HPDE6-E6E7 (cell line): ENCODE measurements at regions not wholly inside any gene's neighbourhood (a gene's known extent, or its start where the extent isn't known, plus 50 kb on each side); places are given as distances from the start of the nearest gene placed in this dataset.
"Not testable (repeated sequence)": the region's sequence is repeated elsewhere in the genome, so short reads cannot be mapped to it uniquely, and the experiment has no call there.

Source experiments
- DNase-seq: peaks from one replicate; pipeline ENCODE4 v3.0.0; 2011; ENCODE audit warnings: missing footprints; ENCODE audit errors: extremely low spot score

- DNase-seq = no peak
Measured at GRCh38 chr22:22372086-22372485, 127.5 kb downstream of the VPREB1 start.

DNA sequence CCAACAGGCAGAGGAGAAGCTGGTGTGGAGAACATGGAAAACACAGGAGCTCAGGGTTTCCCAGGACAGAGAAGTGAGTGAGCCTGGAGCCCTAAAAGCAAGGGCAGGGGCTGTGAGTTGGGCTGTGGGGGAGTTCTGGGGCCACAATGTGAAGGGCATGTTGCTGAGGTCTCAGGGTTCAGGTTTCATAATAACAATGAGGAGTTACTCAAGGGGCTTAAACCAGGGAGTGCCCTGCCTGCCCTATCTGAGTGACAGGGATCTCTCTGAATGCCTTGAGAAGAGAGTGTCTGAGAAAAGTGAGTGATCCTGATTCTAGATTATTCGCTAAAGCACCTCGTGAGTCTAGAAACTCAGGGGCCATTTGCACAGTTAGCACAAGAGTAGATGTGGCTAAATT is 129.6 kb downstream of the VPREB1 start:
- no peak for DNase-seq

DNA sequence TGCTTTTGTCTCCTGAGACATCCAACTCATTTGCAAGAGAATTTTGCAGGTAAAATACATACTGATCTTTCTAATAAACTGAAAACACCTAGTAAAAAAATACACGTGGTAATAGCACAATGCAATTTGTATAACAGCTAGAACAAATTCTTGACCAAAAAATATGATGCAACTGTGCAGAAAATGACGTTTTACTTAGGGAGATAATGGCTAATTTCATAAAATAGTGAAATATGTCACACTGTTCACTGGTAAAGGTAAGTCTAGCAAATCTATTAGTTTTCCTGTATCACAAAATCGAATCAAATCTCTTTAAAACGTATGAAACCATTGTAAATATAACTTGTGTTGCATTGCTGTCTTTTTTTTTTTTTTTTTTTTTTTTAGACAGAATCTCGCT is 130.0 kb downstream of the VPREB1 start:
- no peak for DNase-seq

DNA sequence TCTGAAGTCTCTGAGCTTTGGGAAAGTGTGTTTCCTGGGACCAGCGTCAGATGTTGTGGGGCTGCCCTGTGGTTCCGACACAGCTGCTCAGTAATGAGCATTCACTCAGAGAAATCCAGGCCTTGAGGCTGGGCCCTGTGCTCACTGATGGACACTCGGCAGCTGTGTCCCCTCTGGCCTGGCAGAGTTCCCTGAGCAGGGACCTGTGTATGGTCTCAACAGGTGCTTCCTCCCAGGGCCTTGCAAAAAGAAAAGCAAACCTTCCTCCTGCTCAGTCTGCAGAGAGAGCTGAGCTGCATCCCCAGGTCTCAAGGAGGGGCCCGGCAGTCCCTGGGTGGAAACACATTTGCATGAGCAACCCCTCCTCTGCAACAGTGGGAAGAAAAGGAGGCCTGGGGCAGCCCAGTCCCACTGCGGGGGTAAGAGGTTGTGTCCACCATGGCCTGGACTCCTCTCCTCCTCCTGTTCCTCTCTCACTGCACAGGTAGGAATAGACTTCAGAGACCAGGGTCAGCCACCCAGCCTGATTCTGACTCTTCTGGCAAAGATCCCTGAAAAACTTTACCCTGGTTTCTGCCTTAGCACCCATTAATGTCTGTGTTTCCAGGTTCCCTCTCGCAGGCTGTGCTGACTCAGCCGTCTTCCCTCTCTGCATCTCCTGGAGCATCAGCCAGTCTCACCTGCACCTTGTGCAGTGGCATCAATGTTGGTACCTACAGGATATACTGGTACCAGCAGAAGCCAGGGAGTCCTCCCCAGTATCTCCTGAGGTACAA is 131.2 kb downstream of the VPREB1 start:
- DNase-seq = no peak

DNA sequence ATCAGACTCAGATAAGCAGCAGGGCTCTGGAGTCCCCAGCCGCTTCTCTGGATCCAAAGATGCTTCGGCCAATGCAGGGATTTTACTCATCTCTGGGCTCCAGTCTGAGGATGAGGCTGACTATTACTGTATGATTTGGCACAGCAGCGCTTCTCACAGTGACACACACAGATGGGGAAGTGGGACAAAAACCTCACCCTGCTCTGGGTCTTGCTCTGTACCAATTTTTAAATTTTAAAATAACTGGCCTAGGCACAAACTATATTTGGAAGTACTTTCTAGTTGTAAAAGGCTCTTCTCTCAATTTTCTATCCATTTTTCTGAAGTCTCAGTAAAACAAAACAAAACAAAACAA is 131.7 kb downstream of the VPREB1 start:
- no peak for DNase-seq

GRCh38 chr22:22376884-22377283 is 131.7 kb downstream of the ZNF280B start:
- not testable (repeated sequence) for DNase-seq

DNA sequence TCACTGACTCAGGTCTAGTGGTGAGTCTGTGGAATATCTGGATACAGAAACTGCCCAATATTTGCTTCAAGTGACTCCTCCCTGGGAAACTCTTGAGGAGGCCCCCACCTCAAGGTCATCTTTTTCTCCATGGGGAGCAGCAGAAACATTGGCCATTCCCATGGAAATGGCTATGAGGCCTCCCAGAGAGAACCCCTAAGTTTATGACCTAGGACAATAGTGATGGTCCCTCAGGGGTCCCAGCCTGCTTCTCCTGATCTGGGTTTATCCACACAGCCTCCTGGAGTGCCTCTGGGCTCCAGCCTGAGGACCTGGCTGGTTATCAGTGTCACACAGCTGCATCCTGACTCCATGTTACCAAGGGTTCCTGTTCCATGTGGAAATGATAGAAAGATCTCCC is 131.2 kb downstream of the ZNF280B start:
- DNase-seq = no peak

DNA sequence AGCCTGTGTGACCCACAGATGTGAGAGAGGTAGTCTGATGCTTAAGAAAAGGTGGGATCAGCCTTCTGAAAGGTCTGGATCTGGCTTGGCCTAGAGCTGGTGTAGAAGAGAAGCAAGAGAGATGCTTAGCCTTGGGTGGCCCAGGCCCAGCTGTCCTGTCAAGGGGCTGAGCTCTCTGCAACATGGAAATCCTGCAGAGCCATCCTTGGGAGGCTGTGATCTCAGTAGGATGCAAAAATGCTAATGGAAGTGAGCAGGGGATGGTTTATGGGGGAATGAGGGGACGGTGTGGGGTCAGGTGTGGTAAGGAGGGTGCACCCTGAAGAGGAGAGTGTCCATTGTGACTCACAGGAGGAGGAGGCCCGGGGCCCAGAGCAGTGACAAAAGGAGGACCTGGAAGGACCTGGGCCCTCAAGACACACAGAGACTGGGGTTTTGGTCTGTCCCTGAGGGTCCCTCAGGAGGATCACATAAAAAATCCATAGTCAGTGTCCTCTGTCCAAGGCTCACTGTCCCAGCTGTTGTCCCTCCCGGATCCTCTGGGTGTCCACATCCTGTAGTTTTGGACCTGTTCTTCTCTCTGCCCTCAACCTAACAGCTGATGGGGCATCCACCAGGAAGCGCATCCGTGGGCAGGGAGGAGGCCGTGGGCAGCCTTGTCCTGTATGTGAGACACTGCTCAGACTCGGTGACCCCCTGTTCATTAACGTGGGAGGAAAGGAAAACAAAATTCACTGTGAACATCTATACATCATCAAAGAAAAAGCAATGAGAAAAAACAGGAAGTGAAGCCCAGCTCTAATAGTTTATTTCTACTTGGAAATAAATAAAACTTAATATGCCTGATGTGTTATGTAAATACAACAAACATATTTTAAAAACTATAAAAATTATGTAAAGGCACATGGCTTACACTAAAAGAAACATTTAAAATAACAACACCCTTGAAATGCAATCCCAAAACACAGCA is 129.8 kb downstream of the ZNF280B start:
- DNase-seq = no peak

DNA sequence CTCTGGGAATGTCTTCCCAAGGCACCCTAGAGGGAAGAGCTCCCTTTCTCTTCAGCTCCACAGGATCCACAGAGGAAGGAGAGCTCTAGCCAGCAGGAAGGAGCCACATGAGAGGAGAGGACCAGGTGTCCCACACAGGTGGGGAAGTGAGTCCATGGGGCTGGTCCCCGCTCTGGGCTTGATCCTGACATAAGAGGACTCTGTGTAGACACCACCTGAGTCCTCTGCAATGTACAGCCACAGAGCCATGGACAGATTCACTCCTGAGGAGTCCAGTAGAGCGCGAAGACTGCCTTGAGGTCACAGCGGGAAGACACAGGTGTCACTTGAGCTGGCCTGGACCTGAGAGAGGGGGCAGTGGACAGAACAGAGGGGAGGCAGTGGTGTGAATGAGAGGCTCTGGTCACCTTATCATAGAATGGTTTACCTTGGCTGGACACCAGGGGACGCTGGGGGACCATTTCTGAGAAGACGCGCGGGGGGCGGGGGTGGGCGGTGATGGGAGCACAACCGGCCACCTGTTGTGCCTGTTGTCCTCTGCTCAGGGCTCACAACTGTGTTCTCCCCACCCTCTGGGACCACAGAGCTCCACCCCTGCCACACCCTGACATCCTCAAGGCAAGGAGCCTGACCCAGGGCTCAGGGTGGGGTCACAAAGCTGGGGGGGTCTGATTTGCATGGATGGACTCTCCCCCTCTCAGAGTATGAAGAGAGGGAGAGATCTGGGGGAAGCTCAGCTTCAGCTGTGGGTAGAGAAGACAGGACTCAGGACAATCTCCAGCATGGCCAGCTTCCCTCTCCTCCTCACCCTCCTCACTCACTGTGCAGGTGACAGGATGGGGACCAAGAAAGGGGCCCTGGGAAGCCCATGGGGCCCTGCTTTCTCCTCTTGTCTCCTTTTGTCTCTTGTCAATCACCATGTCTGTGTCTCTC is 128.2 kb downstream of the ZNF280B start:
- no peak for DNase-seq

DNA sequence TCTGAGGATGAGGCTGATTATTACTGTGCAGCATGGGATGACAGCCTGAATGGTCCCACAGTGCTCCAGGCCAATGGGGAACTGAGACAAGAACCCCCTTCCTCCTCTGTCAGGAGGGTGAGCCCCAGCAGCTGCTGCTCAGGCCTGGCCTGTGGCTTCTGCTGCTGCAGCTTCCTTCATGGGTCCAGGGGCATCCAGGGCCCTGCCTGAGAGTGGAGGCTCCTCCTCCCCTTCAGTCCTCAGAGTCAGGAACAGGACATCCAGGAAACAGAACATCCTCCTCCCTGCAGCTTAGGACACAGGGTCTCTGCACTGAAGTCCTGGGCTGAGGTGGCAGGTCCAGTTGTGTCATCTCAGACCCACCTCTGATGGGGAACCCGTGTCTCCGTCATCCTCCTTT is 127.2 kb downstream of the ZNF280B start:
- DNase-seq = not testable (repeated sequence)

DNA sequence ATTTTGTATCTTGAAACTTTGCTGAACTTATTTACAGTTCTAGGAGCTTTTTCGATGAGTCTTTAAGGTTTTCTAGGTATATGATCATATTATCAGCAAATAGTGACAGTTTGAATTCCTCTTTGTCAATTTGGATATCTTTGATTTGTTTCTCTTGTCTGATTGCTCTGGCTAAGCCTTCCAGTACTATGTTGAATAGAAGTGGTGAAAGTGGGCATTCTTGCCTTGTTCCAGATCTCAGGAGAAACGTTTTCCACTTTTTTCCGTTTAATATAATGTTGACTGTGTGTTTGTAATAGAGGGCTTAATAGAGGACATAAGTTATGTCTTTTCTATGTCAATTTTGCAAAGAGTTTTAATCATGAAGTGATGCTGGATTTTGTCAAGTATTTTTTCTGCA is 124.3 kb downstream of the ZNF280B start:
- DNase-seq = no peak

- DNase-seq = no peak
Measured at GRCh38 chr22:22384668-22385244, 123.8 kb downstream of the ZNF280B start.

DNA sequence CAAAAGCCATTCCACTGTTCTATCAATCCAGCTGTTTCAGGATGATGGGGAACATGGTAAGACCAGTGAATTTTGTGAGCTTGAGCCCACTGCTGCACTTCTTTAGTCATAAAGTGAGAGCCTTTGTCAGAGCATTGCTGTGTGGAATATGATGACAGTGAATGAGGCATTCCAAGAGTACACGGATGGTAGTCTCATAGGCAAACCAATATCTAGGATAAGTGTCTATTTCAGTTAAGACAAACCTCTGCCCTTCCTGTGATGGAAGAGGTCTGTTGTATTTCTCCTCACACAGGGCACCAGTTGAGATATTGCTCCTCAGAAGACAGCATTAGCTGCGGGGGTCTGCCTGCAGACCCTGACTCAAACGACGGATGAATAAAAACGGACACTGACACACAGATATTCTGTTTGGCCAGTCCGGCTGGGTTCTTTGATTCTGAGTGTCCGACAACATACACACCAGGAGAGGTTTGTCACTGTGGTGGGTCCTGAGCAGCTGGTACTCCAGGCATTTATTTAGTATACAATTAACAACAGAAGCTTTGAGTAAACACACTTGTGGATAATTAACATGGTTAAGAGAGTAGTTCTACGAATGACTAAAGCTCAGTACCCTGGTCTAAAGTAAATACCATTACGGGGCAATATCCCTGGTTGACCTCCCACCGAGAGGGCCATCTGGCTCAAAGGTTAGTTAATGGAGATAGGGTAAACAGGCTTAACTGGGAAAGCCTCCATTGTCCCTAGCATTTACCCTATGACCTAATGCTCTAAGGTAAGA is 121.7 kb downstream of the ZNF280B start:
- no peak for DNase-seq

DNA sequence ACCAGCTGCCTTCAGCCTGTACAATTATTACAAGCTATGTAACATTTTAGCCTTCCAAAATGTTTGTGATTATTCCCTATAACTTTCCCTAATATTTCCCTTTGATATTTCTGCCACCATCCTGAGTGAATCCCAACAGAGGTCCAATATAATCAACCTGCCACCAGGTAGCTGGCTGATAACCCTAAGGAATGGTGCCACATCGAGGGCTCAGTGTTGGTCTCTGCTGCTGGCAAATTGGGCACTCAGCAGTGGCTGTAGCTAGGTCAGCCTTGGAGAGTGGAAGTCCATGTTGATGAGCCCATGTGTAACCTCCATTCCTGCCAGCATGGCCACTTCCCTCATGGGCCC is 121.2 kb downstream of the ZNF280B start:
- DNase-seq = no peak

- no peak for DNase-seq
Measured at GRCh38 chr22:22388090-22388489, 120.5 kb downstream of the ZNF280B start.

DNA sequence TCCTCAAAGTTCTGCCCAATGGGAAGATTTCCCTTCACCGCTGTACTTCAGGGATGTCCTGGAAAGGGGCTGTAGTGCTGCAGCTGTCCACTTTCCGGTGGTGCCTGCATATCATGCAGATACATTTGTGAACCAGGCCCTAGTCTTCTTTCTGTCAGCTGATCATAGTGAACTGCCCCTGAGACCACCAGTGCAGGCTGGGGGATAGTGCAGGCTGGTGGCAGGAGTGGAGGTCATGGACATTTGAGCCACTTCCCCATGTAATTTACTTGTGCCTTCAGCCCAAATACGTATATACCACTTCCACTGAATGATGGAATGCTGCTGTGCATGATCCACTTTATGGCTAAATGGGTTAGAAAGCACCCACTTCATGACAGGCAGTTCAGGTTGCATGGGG is 120.0 kb downstream of the ZNF280B start:
- DNase-seq = no peak

- DNase-seq = no peak
Measured at GRCh38 chr22:22389467-22389866, 119.1 kb downstream of the ZNF280B start.

DNA sequence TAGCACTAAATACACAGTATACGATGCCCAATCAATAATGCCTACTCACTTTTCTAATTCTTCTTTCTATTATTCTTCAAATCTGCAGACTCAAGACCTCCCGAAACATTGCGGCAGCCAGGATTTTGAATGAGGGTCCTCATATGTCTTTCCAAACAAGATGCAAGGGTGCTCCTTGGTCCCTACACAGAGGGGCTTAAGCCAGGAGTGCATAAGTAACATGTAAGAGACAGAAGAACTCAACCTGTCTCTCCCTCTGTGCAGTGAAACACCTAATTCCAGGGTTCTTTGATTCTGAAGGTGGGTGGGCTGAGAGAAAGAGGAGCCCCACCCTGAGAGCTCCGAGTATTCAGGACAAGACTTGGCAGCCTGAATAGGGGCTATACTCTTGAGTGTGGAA is 117.6 kb downstream of the ZNF280B start:
- no peak for DNase-seq

GRCh38 chr22:22391543-22391942 is 117.0 kb downstream of the ZNF280B start:
- no peak for DNase-seq

GRCh38 chr22:22392131-22392530 is 116.4 kb downstream of the ZNF280B start:
- DNase-seq = no peak

GRCh38 chr22:22394591-22394990 is 114.0 kb downstream of the ZNF280B start:
- DNase-seq = no peak
